ENCODE measurements at regions not wholly inside any gene's neighbourhood (a gene's known extent, or its start where the extent isn't known, plus 50 kb on each side); places are given as distances from the start of the nearest gene placed in this dataset.

GRCh38 chr7:28318101-28318762 is 94.1 kb upstream of the CREB5 start:
- no peak for TF ChIP-seq CTCF (IDR thresholded peaks at IDR 0.05)
- H3K27me3 ChIP-seq (ENCODE audit: control insufficient read depth in 2 of 2, insufficient read depth in 2 of 2, low read length in 2 of 2) = peaks cover 46 to 50% of the 10 kb centered on the region in 2 donors

DNA sequence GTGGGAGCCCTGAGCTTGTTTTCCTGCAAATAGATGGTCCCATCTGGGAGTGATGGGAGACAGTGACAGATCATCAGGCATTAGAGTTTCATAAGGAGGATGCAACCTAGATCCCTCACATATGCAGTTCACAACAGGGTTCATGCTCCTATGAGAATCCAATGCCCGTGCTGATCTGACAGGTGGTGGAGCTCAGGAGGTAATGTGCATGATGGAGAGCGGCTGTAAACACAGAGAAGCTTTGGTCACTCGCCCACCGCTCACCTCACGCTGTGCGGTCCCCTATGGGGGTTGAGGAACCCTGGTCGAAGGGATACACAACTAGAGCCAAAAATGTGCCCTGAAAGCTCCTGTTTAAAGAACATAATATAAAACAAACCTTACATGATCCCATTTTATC is 88.5 kb upstream of the CREB5 start:
- H3K4me1 Mint-ChIP-seq = no peaks in the 10 kb centered on the region
- H3K27ac Mint-ChIP-seq = no peak overlapping the region
- H3K79me2 ChIP-seq (ENCODE audit: insufficient read depth, low read length) = no peaks in the 10 kb centered on the region
- H3K9me3 Mint-ChIP-seq = peaks cover 0 to 3% (median 0%) of the 10 kb centered on the region in 7 donors
- H3K27me3 Mint-ChIP-seq (ENCODE audit: low read depth in 3 of 3) = peaks cover 2 to 10% (median 7%) of the 10 kb centered on the region in 3 donors
- no peaks in the 10 kb centered on the region for H3K36me3 Mint-ChIP-seq
- no peak overlapping the region for H3K4me3 Mint-ChIP-seq
- H3K27me3 ChIP-seq (ENCODE audit: control insufficient read depth in 2 of 2, insufficient read depth in 2 of 2, low read length in 2 of 2) = peaks cover 0 to 4% of the 10 kb centered on the region in 2 donors
- H3K9ac ChIP-seq (ENCODE audit: insufficient read depth, low read length, poor library complexity, severe bottlenecking) = no peak overlapping the region
- no peaks in the 10 kb centered on the region for H4K20me1 ChIP-seq (ENCODE audit: insufficient read depth, low read length)
- H2AFZ ChIP-seq (ENCODE audit: insufficient read depth, low read depth, low read length, poor library complexity, severe bottlenecking) = no peak overlapping the region
- no peak overlapping the region for H3K4me3 ChIP-seq (replicated peaks in 1 of 3; ENCODE audit: low read depth in 2 of 3, low read length in 3 of 3)
- H3K4me1 ChIP-seq (ENCODE audit: control insufficient read depth in 1 of 2, insufficient read depth in 2 of 2, low read length in 2 of 2) = no peaks in the 10 kb centered on the region
- 100% methylated on average over 3 of the region's 7 CpGs for WGBS (ENCODE audit: insufficient coverage)
- intact Hi-C loops (cut with micrococcal nuclease) = no loop called here
- no peak for DNase-seq
- H3K9me3 ChIP-seq (replicated peaks in 1 of 2; ENCODE audit: control insufficient read depth in 1 of 2, insufficient read depth in 1 of 2, low read length in 2 of 2) = no peaks in the 10 kb centered on the region
- no peak overlapping the region for H3K27ac ChIP-seq (ENCODE audit: low read depth in 1 of 2, low read length in 2 of 2)
- TF ChIP-seq CTCF (IDR thresholded peaks at IDR 0.05) = no peak
- no peaks in the 10 kb centered on the region for H3K36me3 ChIP-seq (replicated peaks in 1 of 2; ENCODE audit: control insufficient read depth in 1 of 2, insufficient read depth in 2 of 2, low read length in 2 of 2)
- no peak overlapping the region for H3K4me2 ChIP-seq (replicated peaks; ENCODE audit: extremely low read depth, low read length, poor library complexity, severe bottlenecking)

More at GRCh38 chr7:28318101-28318762, 94.1 kb upstream of the CREB5 start:
- no peaks in the 10 kb centered on the region for H3K9me3 ChIP-seq (replicated peaks in 1 of 2; ENCODE audit: control insufficient read depth in 1 of 2, insufficient read depth in 1 of 2, low read length in 2 of 2)
- no peaks in the 10 kb centered on the region for H3K36me3 ChIP-seq (replicated peaks in 1 of 2; ENCODE audit: control insufficient read depth in 1 of 2, insufficient read depth in 2 of 2, low read length in 2 of 2)
- H3K4me2 ChIP-seq (replicated peaks; ENCODE audit: extremely low read depth, low read length, poor library complexity, severe bottlenecking) = no peak overlapping the region
- H4K20me1 ChIP-seq (ENCODE audit: insufficient read depth, low read length) = no peaks in the 10 kb centered on the region
- H3K9ac ChIP-seq (ENCODE audit: insufficient read depth, low read length, poor library complexity, severe bottlenecking) = no peak overlapping the region
- H3K9me3 Mint-ChIP-seq = peaks cover 0 to 4% (median 2%) of the 10 kb centered on the region in 7 donors
- no peaks in the 10 kb centered on the region for H3K4me1 Mint-ChIP-seq
- no peaks in the 10 kb centered on the region for H3K4me1 ChIP-seq (ENCODE audit: control insufficient read depth in 1 of 2, insufficient read depth in 2 of 2, low read length in 2 of 2)
- no peak overlapping the region for H3K27ac ChIP-seq (ENCODE audit: low read depth in 1 of 2, low read length in 2 of 2)
- no CpG with 5 or more reads among the region's 3 CpGs for WGBS (ENCODE audit: insufficient coverage)
- peaks cover 0 to 3% of the 10 kb centered on the region in 2 donors for H3K36me3 Mint-ChIP-seq
- no peak overlapping the region for H3K4me3 Mint-ChIP-seq
- no peak overlapping the region for H3K27ac Mint-ChIP-seq
- intact Hi-C loops (cut with micrococcal nuclease) = no loop called here
- H2AFZ ChIP-seq (ENCODE audit: insufficient read depth, low read depth, low read length, poor library complexity, severe bottlenecking) = no peak overlapping the region
- no peaks in the 10 kb centered on the region for H3K79me2 ChIP-seq (ENCODE audit: insufficient read depth, low read length)
- H3K27me3 Mint-ChIP-seq (ENCODE audit: low read depth in 3 of 3) = peaks cover 31 to 39% (median 37%) of the 10 kb centered on the region in 3 donors
- H3K4me3 ChIP-seq (replicated peaks in 1 of 3; ENCODE audit: low read depth in 2 of 3, low read length in 3 of 3) = no peak overlapping the region
- no peak for DNase-seq
